Caco-2 (cell line): ENCODE measurements at regions not wholly inside any gene's neighbourhood (a gene's known extent, or its start where the extent isn't known, plus 50 kb on each side); places are given as distances from the start of the nearest gene placed in this dataset.

Experiments
- BruUV-seq: library from RNA; stranded (reverse); fragments of 400-500 nt; replicated peaks from 2 replicates; lab custom pipeline; 2021; lab: Mats Ljungman, UMichigan
- CTCF ChIA-PET: fragments of 300-600 bp; sonication (Branson Sonifier 250); formaldehyde crosslinking; loops from one replicate; lab custom pipeline; 2022; ENCODE audit warnings: antibody characterized with exemption; lab: Charles Lee
- POLR2A ChIA-PET: fragments of 300-600 bp; sonication (Branson Sonifier 250); formaldehyde crosslinking; loops from one replicate; lab custom pipeline; 2022; ENCODE audit warnings: antibody characterized with exemption; lab: Charles Lee
- DNase-seq, 2 experiments: peaks; one replicate each; pipeline versions ENCODE4 v3.0.0 to v3.0.0-alpha.2; 2020 to 2022
- H3K27me3 ChIP-seq: replicated peaks from 2 replicates; pipeline ENCODE4 v1.6.0; 2011; ENCODE audit warnings: low read length; ENCODE audit not compliant: control insufficient read depth, insufficient read depth
- H3K36me3 ChIP-seq: 2 replicates; pipeline ENCODE4 v1.5.1; 2011; ENCODE audit warnings: low read length; ENCODE audit not compliant: control insufficient read depth, insufficient read depth
- H3K4me1 ChIP-seq: fragments of 250-450 bp; sonication (Bioruptor Pico); 2 replicates; pipeline ENCODE4 v1.5.1; 2020; ENCODE audit warnings: mild to moderate bottlenecking
- H3K4me3 ChIP-seq: 2 replicates; pipeline ENCODE4 v1.5.1; 2011; ENCODE audit warnings: low read depth, mild to moderate bottlenecking, control low read depth, low read length
- H3K9me3 ChIP-seq: fragments of 250-450 bp; sonication (Bioruptor Pico); 2 replicates; pipeline ENCODE4 v1.5.1; 2020; ENCODE audit warnings: mild to moderate bottlenecking, moderate library complexity
- H3K27ac Mint-ChIP-seq: one replicate; pipeline ENCODE4 v1.8.0; 2022; ENCODE audit warnings: mixed read lengths; ENCODE audit not compliant: unreplicated experiment
- H3K27me3 Mint-ChIP-seq: one replicate; pipeline ENCODE4 v1.8.0; 2022; ENCODE audit warnings: mixed read lengths; ENCODE audit not compliant: insufficient read depth, unreplicated experiment
- H3K36me3 Mint-ChIP-seq: one replicate; pipeline ENCODE4 v1.8.0; 2022; ENCODE audit warnings: mild to moderate bottlenecking, mixed read lengths; ENCODE audit not compliant: insufficient read depth, unreplicated experiment
- H3K4me1 Mint-ChIP-seq: one replicate; pipeline ENCODE4 v1.8.0; 2022; ENCODE audit warnings: low read depth, mixed read lengths; ENCODE audit not compliant: unreplicated experiment
- H3K4me3 Mint-ChIP-seq: one replicate; pipeline ENCODE4 v1.8.0; 2022; ENCODE audit warnings: mild to moderate bottlenecking, moderate library complexity, mixed read lengths; ENCODE audit not compliant: unreplicated experiment
- H3K9me3 Mint-ChIP-seq: one replicate; pipeline ENCODE4 v1.8.0; 2022; ENCODE audit warnings: mixed read lengths; ENCODE audit not compliant: unreplicated experiment
- intact Hi-C: fragments of 100-400 bp; cut with micrococcal nuclease; formaldehyde crosslinking; loops from one replicate; pipeline ENCODE4 v1.10.0; 2022; ENCODE audit not compliant: unreplicated experiment
- TF ChIP-seq, protein P1 (sequence below), 2 experiments: fragments of 200-600 bp in 1 of 2; IDR thresholded peaks; 1 replicate in 1 of 2; 2 replicates in 1 of 2; pipeline versions ENCODE4 v1.5.1 to v1.8.0; 2011 to 2022; ENCODE audit warnings: antibody characterized with exemption in 1 of 2, control low read depth in 1 of 2, inconsistent platforms in 1 of 2, low read depth in 1 of 2, low read length in 1 of 2, mild to moderate bottlenecking in 1 of 2, moderate library complexity in 1 of 2; ENCODE audit not compliant: insufficient read depth in 1 of 2, severe bottlenecking in 1 of 2, unreplicated experiment in 1 of 2

DNA sequence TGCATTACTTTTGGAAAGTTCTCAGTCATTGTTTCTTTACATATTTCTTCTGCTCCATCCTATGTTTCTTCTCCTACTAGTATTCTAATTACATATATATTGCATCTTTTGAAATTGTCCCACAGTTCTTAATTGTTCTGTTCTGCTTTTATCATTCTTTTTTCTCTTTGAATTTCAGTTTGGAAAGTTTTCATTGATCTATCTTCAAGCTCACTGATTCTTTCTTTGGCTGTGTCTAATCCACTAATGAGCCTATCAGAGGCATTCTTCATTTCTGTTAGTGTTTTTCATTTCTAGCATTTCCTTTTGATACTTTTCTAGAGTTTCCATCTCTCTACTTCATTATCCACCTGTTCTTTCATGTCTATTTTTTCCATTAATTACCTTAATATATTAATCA, 159.0 kb upstream of the KCNJ15 start:
- H3K4me1 Mint-ChIP-seq, result no peaks in the 10 kb centered on the region
- no peak overlapping the region for H3K27ac Mint-ChIP-seq
- no peaks in the 10 kb centered on the region for H3K36me3 Mint-ChIP-seq
- no peak overlapping the region for H3K4me3 Mint-ChIP-seq
- Histone ChIP-seq H3K36me3 (no peaks in the 10 kb centered on the region), H3K4me1 (no peaks in the 10 kb centered on the region), H3K9me3 (no peaks in the 10 kb centered on the region), H3K4me3 (no peak overlapping the region), H3K27me3 (no peaks in the 10 kb centered on the region)
- BruUV-seq, result no TSS peak
- DNase-seq, result no peak
- TF ChIP-seq, protein P1, sequence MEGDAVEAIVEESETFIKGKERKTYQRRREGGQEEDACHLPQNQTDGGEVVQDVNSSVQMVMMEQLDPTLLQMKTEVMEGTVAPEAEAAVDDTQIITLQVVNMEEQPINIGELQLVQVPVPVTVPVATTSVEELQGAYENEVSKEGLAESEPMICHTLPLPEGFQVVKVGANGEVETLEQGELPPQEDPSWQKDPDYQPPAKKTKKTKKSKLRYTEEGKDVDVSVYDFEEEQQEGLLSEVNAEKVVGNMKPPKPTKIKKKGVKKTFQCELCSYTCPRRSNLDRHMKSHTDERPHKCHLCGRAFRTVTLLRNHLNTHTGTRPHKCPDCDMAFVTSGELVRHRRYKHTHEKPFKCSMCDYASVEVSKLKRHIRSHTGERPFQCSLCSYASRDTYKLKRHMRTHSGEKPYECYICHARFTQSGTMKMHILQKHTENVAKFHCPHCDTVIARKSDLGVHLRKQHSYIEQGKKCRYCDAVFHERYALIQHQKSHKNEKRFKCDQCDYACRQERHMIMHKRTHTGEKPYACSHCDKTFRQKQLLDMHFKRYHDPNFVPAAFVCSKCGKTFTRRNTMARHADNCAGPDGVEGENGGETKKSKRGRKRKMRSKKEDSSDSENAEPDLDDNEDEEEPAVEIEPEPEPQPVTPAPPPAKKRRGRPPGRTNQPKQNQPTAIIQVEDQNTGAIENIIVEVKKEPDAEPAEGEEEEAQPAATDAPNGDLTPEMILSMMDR (IDR thresholded peaks at IDR 0.05; ENCODE audit: insufficient read depth in 1 of 2, low read depth in 1 of 2, low read length in 1 of 2, severe bottlenecking in 1 of 2, unreplicated experiment in 1 of 2), result no peak
- peaks cover 15% of the 10 kb centered on the region for H3K27me3 Mint-ChIP-seq
- CTCF ChIA-PET, result no interaction called here
- POLR2A ChIA-PET, result no interaction called here
- intact Hi-C loops, result no loop called here
- no peaks in the 10 kb centered on the region for H3K9me3 Mint-ChIP-seq

DNA sequence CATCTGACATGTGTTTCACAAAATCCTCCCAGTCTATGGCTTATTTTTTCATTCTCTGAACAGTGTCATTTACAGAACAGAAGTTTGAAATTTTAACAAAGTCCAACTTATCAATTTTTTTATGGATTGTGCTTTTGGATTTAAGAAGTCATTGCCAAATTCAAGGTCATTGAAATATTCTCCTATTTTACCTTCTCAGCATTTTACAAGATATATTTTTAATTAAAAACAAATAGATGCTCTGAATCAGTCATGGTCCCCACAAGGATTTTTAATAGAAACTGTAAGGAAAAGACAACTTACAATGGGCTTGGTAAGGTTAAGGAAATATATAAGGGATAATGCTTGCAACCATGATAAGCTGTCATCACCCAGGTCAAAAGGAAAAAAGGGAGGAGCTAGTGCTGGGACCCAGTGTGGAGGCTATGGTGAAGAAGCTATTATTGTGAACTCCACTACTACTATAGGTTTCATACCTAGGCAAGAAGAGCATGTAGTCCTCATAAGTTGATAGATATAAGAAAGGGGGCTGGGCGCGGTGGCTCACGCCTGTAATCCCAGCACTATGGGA, 144.5 kb upstream of the KCNJ15 start:
- TF ChIP-seq, protein P1 (IDR thresholded peaks at IDR 0.05; ENCODE audit: insufficient read depth in 1 of 2, low read depth in 1 of 2, low read length in 1 of 2, severe bottlenecking in 1 of 2, unreplicated experiment in 1 of 2), result no peak
- H3K4me1 ChIP-seq, result no peaks in the 10 kb centered on the region
- Mint-ChIP-seq H3K27ac (no peak overlapping the region), H3K36me3 (no peaks in the 10 kb centered on the region), H3K4me1 (no peaks in the 10 kb centered on the region), H3K4me3 (no peak overlapping the region), H3K9me3 (peaks cover 11% of the 10 kb centered on the region), H3K27me3 (peaks cover 9% of the 10 kb centered on the region)
- H3K4me3 ChIP-seq, result no peak overlapping the region
- BruUV-seq, result no TSS peak
- no peaks in the 10 kb centered on the region for H3K9me3 ChIP-seq
- ChIA-PET CTCF (interaction anchor here (0.9 kb wide), 1 partner anchor 14 kb away, joined by 3 read pairs; no protein-coding TSS in a partner anchor), POLR2A (no interaction called here)
- intact Hi-C loops, result no loop called here
- no peaks in the 10 kb centered on the region for H3K36me3 ChIP-seq
- no peaks in the 10 kb centered on the region for H3K27me3 ChIP-seq
- no peak for DNase-seq

DNA sequence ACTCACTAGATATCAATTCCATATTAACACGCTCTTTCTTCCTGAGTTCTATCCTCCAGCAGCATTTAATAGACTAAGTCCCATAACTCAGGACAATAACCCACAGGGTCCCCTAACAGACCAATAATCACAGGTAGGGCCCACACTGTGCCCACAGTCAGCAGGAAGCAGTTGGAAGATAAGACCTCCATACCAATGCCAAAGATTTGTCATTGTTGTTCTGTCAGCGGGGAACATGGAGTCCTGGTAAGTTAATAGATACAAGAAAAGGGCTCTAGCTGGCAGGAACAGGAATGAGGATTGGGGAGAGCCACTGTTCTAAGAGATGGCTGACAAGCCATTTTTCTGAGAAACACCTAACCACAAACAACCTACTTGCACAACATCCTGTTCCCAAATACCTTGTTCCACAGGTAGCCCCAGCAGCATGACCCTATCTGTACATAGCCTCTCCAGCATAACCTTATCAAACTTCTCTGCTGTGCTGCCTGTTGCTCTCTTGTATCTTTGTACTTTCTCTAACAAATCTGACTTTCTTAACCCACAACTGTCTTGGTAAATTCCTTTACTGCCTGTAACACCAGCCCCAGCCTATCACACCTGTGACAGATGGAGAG, 142.0 kb upstream of the KCNJ15 start:
- CTCF ChIA-PET, result no interaction called here
- intact Hi-C loops, result no loop called here

More for the DNA sequence above, 142.0 kb upstream of the KCNJ15 start:
- no TSS peak for BruUV-seq
- POLR2A ChIA-PET, result no interaction called here
- TF ChIP-seq, protein P1 (IDR thresholded peaks at IDR 0.05; ENCODE audit: insufficient read depth in 1 of 2, low read depth in 1 of 2, low read length in 1 of 2, severe bottlenecking in 1 of 2, unreplicated experiment in 1 of 2), result no peak
- Mint-ChIP-seq H3K4me3 (no peak overlapping the region), H3K27ac (no peak overlapping the region), H3K4me1 (no peaks in the 10 kb centered on the region), H3K27me3 (peaks cover 9% of the 10 kb centered on the region), H3K36me3 (no peaks in the 10 kb centered on the region), H3K9me3 (peaks cover 11% of the 10 kb centered on the region)
- Histone ChIP-seq H3K4me3 (no peak overlapping the region), H3K9me3 (no peaks in the 10 kb centered on the region; the same call in 1 of the 2 replicates), H3K36me3 (no peaks in the 10 kb centered on the region), H3K27me3 (no peaks in the 10 kb centered on the region), H3K4me1 (no peaks in the 10 kb centered on the region)
- DNase-seq, result no peak
